Natural killer cell (primary cell): ENCODE measurements at regions not wholly inside any gene's neighbourhood (a gene's known extent, or its start where the extent isn't known, plus 50 kb on each side); places are given as distances from the start of the nearest gene placed in this dataset.

Experiments used
- ATAC-seq, 3 donors: fragments of 150-1000 bp in 2 of 3; fragments of 200-7000 bp in 1 of 3; cut with Tn5 transposase; 1 replicate in 1 of 3; 2 replicates in 2 of 3; pipeline ENCODE4 v1.10.0; 2021; ENCODE audit warnings: mild to moderate bottlenecking in 2 of 3, moderate library complexity in 2 of 3
- DNase-seq, 2 donors: peaks; one replicate each; pipeline versions ENCODE4 v3.0.0 to v3.0.0-alpha.2; 2013 to 2021; ENCODE audit warnings: mixed read lengths in 1 of 2
- H3K27ac ChIP-seq: one replicate; pipeline ENCODE4 v1.5.1; 2013; ENCODE audit warnings: mild to moderate bottlenecking, low read length
- H3K27me3 ChIP-seq: one replicate; pipeline ENCODE4 v1.6.1; 2013; ENCODE audit warnings: low read length; ENCODE audit not compliant: control insufficient read depth, insufficient read depth
- H3K36me3 ChIP-seq: one replicate; pipeline ENCODE4 v1.6.1; 2013; ENCODE audit warnings: low read length; ENCODE audit not compliant: control insufficient read depth, insufficient read depth
- H3K4me1 ChIP-seq: one replicate; pipeline ENCODE4 v1.6.1; 2013; ENCODE audit warnings: low read length; ENCODE audit not compliant: control insufficient read depth, insufficient read depth
- H3K4me3 ChIP-seq: one replicate; pipeline ENCODE4 v1.5.1; 2013; ENCODE audit warnings: low read length
- H3K9me3 ChIP-seq: one replicate; pipeline ENCODE4 v1.6.1; 2013; ENCODE audit warnings: low read length; ENCODE audit not compliant: control insufficient read depth, insufficient read depth
- H3K27ac Mint-ChIP-seq, 2 donors: one replicate each; pipeline ENCODE4 v1.8.0; 2022; ENCODE audit warnings: mild to moderate bottlenecking in 2 of 2, mixed read lengths in 2 of 2, moderate library complexity in 1 of 2
- H3K27me3 Mint-ChIP-seq, 2 donors: one replicate each; pipeline ENCODE4 v1.8.0; 2022; ENCODE audit warnings: low read depth in 2 of 2, mixed read lengths in 2 of 2
- H3K36me3 Mint-ChIP-seq: one replicate; pipeline ENCODE4 v1.8.0; 2022; ENCODE audit warnings: mixed read lengths
- H3K4me1 Mint-ChIP-seq, 2 donors: one replicate each; pipeline ENCODE4 v1.8.0; 2022; ENCODE audit warnings: mixed read lengths in 2 of 2
- H3K4me3 Mint-ChIP-seq: one replicate; pipeline ENCODE4 v1.8.0; 2022; ENCODE audit warnings: mild to moderate bottlenecking, moderate library complexity, mixed read lengths
- H3K9me3 Mint-ChIP-seq, 2 donors: one replicate each; pipeline ENCODE4 v1.8.0; 2022; ENCODE audit warnings: mixed read lengths in 2 of 2
- CTCF ChIP-seq: fragments of 200-600 bp; IDR thresholded peaks from one replicate; pipeline ENCODE4 v1.8.0; 2022; ENCODE audit warnings: antibody characterized with exemption
- WGBS: methylation state at CpG from one replicate; pipeline ENCODE4 v1.1.7; 2013; ENCODE audit warnings: missing lambda C conversion rate; ENCODE audit not compliant: insufficient coverage; 5-methylcytosine and 5-hydroxymethylcytosine counted together
- intact Hi-C: fragments of 100-400 bp; cut with micrococcal nuclease; formaldehyde crosslinking; loops from one replicate; pipeline ENCODE4 v1.14.2; 2022

DNA sequence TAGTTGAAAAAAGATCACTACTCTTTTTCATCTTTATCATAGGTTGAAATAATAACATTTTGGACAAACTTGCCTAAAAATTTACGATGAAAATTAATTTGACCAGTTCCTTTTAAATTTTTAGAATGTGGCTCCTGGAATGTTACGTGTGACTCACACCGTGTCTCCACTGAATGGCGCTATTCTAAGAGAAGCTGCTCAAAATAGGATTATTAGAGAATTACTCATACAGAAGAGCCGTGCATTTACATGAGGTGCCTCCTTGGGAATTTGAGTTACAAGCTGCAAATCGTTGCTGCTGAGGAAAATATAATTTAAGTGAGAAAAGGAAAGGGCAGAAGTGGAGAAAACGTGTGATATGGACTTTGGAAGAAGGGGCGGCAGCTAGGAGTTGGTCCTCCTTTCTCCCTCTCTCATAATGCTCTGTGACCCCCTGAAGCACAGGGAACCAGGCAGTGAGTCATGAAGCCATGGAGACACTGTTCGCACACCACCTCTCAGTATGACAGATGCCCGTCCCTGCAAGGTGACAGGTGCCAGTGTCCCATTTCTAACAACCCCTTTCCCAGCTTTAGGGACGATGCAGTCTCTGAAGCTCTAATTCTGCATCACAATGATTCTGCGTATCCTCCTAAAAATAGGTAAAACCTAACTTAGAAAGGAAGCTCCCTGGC lies 323.2 kb upstream of the COBL start:
- Histone ChIP-seq H3K27me3 (no peaks in the 10 kb centered on the region), H3K4me3 (no peak overlapping the region), H3K9me3 (no peaks in the 10 kb centered on the region), H3K27ac (no peak overlapping the region), H3K4me1 (no peaks in the 10 kb centered on the region), H3K36me3 (no peaks in the 10 kb centered on the region)
- Mint-ChIP-seq H3K36me3 (no peaks in the 10 kb centered on the region), H3K27ac (no peak overlapping the region), H3K4me1 (no peaks in the 10 kb centered on the region), H3K27me3 (no peaks in the 10 kb centered on the region), H3K9me3 (peaks cover 8 to 9% of the 10 kb centered on the region in 2 donors), H3K4me3 (no peak overlapping the region)
- intact Hi-C loops, result no loop called here
- WGBS, result 83% methylated on average over 11 of the region's 12 CpGs
- DNase-seq, result no peak
- ATAC-seq, result no peak
- no peak for TF ChIP-seq CTCF

DNA sequence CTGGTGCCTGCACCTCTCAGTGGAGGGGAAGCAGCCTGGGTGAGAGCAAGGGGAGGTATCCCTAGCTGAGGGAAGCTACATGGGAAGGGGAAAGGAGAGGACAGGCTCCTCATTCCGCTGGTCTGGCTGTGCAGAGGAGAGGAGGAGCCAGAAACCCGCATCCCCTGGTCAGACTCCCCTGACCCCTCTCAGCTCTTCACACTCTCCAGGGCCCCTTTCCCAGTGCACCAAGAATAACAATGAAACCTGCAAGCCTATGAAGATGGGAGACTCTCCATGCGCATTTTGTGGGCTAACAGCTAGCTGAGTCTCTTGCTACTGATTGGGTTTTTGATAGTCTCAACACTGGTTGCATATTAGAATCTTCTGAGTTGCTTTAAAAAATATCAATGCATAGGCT lies 319.9 kb upstream of the COBL start:
- Mint-ChIP-seq H3K4me3 (no peak overlapping the region), H3K27ac (no peak overlapping the region), H3K4me1 (no peaks in the 10 kb centered on the region), H3K9me3 (peaks cover 9 to 10% of the 10 kb centered on the region in 2 donors), H3K27me3 (no peaks in the 10 kb centered on the region), H3K36me3 (no peaks in the 10 kb centered on the region)
- no peak for TF ChIP-seq CTCF
- Histone ChIP-seq H3K36me3 (no peaks in the 10 kb centered on the region), H3K4me1 (no peaks in the 10 kb centered on the region), H3K27me3 (no peaks in the 10 kb centered on the region), H3K4me3 (no peak overlapping the region), H3K9me3 (peaks cover 3% of the 10 kb centered on the region), H3K27ac (no peak overlapping the region)
- intact Hi-C loops, result no loop called here
- DNase-seq (no peak), ATAC-seq (no peak)
- 86% methylated on average over 2 of the region's 3 CpGs for WGBS

DNA sequence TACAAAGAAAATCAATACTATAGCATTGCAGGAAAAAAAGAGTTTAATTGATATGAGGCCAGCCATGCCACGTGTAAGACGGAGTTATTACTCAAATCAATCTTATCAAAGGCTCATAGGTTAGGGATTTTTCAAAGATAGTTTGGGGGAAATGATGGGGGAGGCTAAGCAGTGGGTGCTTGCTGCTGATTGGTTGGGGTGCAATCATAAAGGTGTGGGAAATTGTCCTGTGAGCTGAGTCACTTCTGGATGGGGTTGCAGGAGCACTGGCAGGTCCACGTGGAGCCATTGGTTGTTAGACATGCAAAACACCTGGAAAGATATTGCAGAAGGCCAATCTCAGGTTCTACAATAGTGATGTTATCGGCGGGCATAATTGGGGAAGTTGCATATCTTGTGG lies 319.2 kb upstream of the COBL start:
- no peaks in the 10 kb centered on the region for H3K36me3 Mint-ChIP-seq
- no peak overlapping the region for H3K4me3 Mint-ChIP-seq
- 75% methylated on average over 3 of the region's 5 CpGs for WGBS
- Histone ChIP-seq H3K27me3 (no peaks in the 10 kb centered on the region), H3K4me3 (no peak overlapping the region), H3K9me3 (peaks cover 3% of the 10 kb centered on the region), H3K36me3 (no peaks in the 10 kb centered on the region), H3K4me1 (no peaks in the 10 kb centered on the region), H3K27ac (no peak overlapping the region)
- H3K9me3 Mint-ChIP-seq, result peaks cover 10 to 13% of the 10 kb centered on the region in 2 donors
- no peak overlapping the region for H3K27ac Mint-ChIP-seq
- DNase-seq, result no peak
- TF ChIP-seq CTCF, result no peak
- no peak for ATAC-seq
- no peaks in the 10 kb centered on the region for H3K4me1 Mint-ChIP-seq
- intact Hi-C loops, result no loop called here
- H3K27me3 Mint-ChIP-seq, result no peaks in the 10 kb centered on the region

GRCh38 chr7:51634538-51634937 lies 317.9 kb upstream of the COBL start:
- Histone ChIP-seq H3K9me3 (peaks cover 3% of the 10 kb centered on the region), H3K4me3 (no peak overlapping the region), H3K4me1 (no peaks in the 10 kb centered on the region), H3K27ac (no peak overlapping the region), H3K27me3 (no peaks in the 10 kb centered on the region), H3K36me3 (no peaks in the 10 kb centered on the region)
- DNase-seq (no peak), ATAC-seq (no peak)
- 49% methylated on average over 1 of the region's 2 CpGs for WGBS
- Mint-ChIP-seq H3K9me3 (peaks cover 10 to 18% of the 10 kb centered on the region in 2 donors), H3K27me3 (no peaks in the 10 kb centered on the region), H3K4me1 (no peaks in the 10 kb centered on the region), H3K4me3 (no peak overlapping the region), H3K27ac (no peak overlapping the region), H3K36me3 (no peaks in the 10 kb centered on the region)
- TF ChIP-seq CTCF, result no peak
- intact Hi-C loops, result no loop called here
